ENCODE measurements at regions not wholly inside any gene's neighbourhood (a gene's known extent, or its start where the extent isn't known, plus 50 kb on each side); places are given as distances from the start of the nearest gene placed in this dataset.

DNA sequence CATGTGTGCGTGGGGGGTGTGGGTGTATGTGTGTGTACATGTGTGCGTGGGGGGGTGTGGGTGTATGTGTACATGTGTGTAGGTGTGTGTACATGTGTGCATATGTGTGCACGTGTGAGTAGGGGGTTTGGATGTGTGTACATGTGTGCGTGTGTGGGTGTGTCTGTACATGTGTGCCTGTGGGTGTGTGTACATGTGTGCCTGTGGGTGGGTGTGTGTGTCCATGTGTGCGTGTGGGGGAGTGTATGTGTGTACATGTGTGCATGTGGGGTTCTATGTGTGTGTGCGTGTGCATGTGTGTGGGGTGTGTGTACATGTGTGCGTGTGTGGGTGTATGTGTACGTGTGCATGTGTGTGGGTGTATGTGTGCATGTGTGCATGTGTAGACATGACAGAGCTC lies 129.1 kb downstream of the C16orf95 start:
- Histone ChIP-seq H3K4me2 (no peak overlapping the region), H3K4me1 (no peaks in the 10 kb centered on the region), H3K9me3 (peaks cover 14% of the 10 kb centered on the region), H3K4me3 (no peak overlapping the region), H3K27ac (no peak overlapping the region)
- FAIRE-seq (no peak), DNase-seq (ENCODE audit: low read depth in 1 of 2, low spot score in 1 of 2) (no peak), ATAC-seq (no peak)
- TF ChIP-seq, protein P1, sequence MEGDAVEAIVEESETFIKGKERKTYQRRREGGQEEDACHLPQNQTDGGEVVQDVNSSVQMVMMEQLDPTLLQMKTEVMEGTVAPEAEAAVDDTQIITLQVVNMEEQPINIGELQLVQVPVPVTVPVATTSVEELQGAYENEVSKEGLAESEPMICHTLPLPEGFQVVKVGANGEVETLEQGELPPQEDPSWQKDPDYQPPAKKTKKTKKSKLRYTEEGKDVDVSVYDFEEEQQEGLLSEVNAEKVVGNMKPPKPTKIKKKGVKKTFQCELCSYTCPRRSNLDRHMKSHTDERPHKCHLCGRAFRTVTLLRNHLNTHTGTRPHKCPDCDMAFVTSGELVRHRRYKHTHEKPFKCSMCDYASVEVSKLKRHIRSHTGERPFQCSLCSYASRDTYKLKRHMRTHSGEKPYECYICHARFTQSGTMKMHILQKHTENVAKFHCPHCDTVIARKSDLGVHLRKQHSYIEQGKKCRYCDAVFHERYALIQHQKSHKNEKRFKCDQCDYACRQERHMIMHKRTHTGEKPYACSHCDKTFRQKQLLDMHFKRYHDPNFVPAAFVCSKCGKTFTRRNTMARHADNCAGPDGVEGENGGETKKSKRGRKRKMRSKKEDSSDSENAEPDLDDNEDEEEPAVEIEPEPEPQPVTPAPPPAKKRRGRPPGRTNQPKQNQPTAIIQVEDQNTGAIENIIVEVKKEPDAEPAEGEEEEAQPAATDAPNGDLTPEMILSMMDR (IDR thresholded peaks at IDR 0.05) = no peak
- TF ChIP-seq BHLHE40 (IDR thresholded peaks at IDR 0.05; ENCODE audit: low read depth, low read length) = no peak
- no peak for TF ChIP-seq HES2 (IDR thresholded peaks at IDR 0.05)
- CTCF ChIA-PET = interaction anchor here (0.5 to 1.3 kb wide), 2 partner anchors 29 to 126 kb away, joined by 3 to 4 read pairs; no protein-coding TSS in a partner anchor
- WGBS (ENCODE audit: missing lambda C conversion rate) = 44% methylated on average over 8 of the region's 8 CpGs
- POLR2A ChIA-PET = no interaction called here

- ChIA-PET POLR2A (no interaction called here), CTCF (interaction anchor here (0.8 to 2.6 kb wide), 6 partner anchors 11 to 625 kb away, joined by 3 to 14 read pairs (median 4); no protein-coding TSS in a partner anchor)
- TF ChIP-seq RNF2 (IDR thresholded peaks at IDR 0.05; ENCODE audit: borderline replicate concordance, low read depth) = no peak
- no peak for TF ChIP-seq MAFK (IDR thresholded peaks at IDR 0.05; ENCODE audit: partially characterized antibody)
- no peak for TF ChIP-seq CBX8 (IDR thresholded peaks at IDR 0.05)
- no peak for TF ChIP-seq BCL3 (IDR thresholded peaks at IDR 0.05)
- no peak for TF ChIP-seq FOSB (CRISPR knock-in tag; IDR thresholded peaks at IDR 0.05)
- TF ChIP-seq NFE2L2 (conservative IDR thresholded peaks at IDR 0.05; ENCODE audit: low read length) = no peak
- TF ChIP-seq RAD21 (conservative IDR thresholded peaks at IDR 0.05 in 1 of 2, IDR thresholded peaks at IDR 0.05 in 1 of 2) = no peak
- no peak for TF ChIP-seq PHF8 (IDR thresholded peaks at IDR 0.05; ENCODE audit: borderline replicate concordance, low read depth)
- TF ChIP-seq ZNF302 (CRISPR knock-in tag; IDR thresholded peaks at IDR 0.05) = no peak
- TF ChIP-seq, protein P2, sequence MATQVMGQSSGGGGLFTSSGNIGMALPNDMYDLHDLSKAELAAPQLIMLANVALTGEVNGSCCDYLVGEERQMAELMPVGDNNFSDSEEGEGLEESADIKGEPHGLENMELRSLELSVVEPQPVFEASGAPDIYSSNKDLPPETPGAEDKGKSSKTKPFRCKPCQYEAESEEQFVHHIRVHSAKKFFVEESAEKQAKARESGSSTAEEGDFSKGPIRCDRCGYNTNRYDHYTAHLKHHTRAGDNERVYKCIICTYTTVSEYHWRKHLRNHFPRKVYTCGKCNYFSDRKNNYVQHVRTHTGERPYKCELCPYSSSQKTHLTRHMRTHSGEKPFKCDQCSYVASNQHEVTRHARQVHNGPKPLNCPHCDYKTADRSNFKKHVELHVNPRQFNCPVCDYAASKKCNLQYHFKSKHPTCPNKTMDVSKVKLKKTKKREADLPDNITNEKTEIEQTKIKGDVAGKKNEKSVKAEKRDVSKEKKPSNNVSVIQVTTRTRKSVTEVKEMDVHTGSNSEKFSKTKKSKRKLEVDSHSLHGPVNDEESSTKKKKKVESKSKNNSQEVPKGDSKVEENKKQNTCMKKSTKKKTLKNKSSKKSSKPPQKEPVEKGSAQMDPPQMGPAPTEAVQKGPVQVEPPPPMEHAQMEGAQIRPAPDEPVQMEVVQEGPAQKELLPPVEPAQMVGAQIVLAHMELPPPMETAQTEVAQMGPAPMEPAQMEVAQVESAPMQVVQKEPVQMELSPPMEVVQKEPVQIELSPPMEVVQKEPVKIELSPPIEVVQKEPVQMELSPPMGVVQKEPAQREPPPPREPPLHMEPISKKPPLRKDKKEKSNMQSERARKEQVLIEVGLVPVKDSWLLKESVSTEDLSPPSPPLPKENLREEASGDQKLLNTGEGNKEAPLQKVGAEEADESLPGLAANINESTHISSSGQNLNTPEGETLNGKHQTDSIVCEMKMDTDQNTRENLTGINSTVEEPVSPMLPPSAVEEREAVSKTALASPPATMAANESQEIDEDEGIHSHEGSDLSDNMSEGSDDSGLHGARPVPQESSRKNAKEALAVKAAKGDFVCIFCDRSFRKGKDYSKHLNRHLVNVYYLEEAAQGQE (IDR thresholded peaks at IDR 0.05) = no peak
- TF ChIP-seq SMC3 (IDR thresholded peaks at IDR 0.05) = no peak
- TF ChIP-seq HOXB13 (CRISPR knock-in tag; IDR thresholded peaks at IDR 0.05; ENCODE audit: low read depth) = no peak
- TF ChIP-seq, protein P3, sequence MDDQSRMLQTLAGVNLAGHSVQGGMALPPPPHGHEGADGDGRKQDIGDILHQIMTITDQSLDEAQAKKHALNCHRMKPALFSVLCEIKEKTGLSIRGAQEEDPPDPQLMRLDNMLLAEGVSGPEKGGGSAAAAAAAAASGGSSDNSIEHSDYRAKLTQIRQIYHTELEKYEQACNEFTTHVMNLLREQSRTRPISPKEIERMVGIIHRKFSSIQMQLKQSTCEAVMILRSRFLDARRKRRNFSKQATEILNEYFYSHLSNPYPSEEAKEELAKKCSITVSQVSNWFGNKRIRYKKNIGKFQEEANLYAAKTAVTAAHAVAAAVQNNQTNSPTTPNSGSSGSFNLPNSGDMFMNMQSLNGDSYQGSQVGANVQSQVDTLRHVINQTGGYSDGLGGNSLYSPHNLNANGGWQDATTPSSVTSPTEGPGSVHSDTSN (IDR thresholded peaks at IDR 0.05) = no peak
- no peak overlapping the region for H3K4me2 ChIP-seq
- no peak overlapping the region for H3K27ac ChIP-seq
- no peaks in the 10 kb centered on the region for H3K4me1 ChIP-seq
- no peak for FAIRE-seq
- no peak for ATAC-seq
- no peak for DNase-seq (ENCODE audit: low read depth in 1 of 2, low spot score in 1 of 2)
- WGBS (ENCODE audit: missing lambda C conversion rate) = 38% methylated on average over 8 of the region's 8 CpGs
- peaks cover 14% of the 10 kb centered on the region for H3K9me3 ChIP-seq
- H3K4me3 ChIP-seq = no peak overlapping the region
These were observed 127.8 kb downstream of the C16orf95 start for GRCh38 chr16:87189426-87189825.

Data from A549 (cell line).